ENCODE measurements at regions not wholly inside any gene's neighbourhood (a gene's known extent, or its start where the extent isn't known, plus 50 kb on each side); places are given as distances from the start of the nearest gene placed in this dataset.
A peak's percentile ranks its signal among the peaks of the same experiment; 100 is the strongest.
"Not testable (repeated sequence)": the region's sequence is repeated elsewhere in the genome, so short reads cannot be mapped to it uniquely, and the experiment has no call there.

- Histone ChIP-seq H3K27me3 (ENCODE audit: control insufficient read depth, insufficient read depth, low read length) (no peaks in the 10 kb centered on the region), H3K36me3 (ENCODE audit: control insufficient read depth, insufficient read depth, low read length) (no peaks in the 10 kb centered on the region), H3K4me3 (ENCODE audit: low read depth, low read length) (no peak overlapping the region)
- no peak for DNase-seq (ENCODE audit: low read depth)
- TF ChIP-seq, protein P1, sequence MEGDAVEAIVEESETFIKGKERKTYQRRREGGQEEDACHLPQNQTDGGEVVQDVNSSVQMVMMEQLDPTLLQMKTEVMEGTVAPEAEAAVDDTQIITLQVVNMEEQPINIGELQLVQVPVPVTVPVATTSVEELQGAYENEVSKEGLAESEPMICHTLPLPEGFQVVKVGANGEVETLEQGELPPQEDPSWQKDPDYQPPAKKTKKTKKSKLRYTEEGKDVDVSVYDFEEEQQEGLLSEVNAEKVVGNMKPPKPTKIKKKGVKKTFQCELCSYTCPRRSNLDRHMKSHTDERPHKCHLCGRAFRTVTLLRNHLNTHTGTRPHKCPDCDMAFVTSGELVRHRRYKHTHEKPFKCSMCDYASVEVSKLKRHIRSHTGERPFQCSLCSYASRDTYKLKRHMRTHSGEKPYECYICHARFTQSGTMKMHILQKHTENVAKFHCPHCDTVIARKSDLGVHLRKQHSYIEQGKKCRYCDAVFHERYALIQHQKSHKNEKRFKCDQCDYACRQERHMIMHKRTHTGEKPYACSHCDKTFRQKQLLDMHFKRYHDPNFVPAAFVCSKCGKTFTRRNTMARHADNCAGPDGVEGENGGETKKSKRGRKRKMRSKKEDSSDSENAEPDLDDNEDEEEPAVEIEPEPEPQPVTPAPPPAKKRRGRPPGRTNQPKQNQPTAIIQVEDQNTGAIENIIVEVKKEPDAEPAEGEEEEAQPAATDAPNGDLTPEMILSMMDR (IDR thresholded peaks at IDR 0.05; ENCODE audit: insufficient read depth, low read length, poor library complexity, severe bottlenecking), result no peak
Observed at GRCh38 chrX:39431893-39432292, 630.6 kb downstream of the MID1IP1 start.

- H3K27me3 ChIP-seq (ENCODE audit: control insufficient read depth, insufficient read depth, low read length); H3K36me3 ChIP-seq (ENCODE audit: control insufficient read depth, insufficient read depth, low read length); DNase-seq (ENCODE audit: low read depth); H3K4me3 ChIP-seq (ENCODE audit: low read depth, low read length): not testable (repeated sequence)
Observed at GRCh38 chrX:39434671-39435070, 633.4 kb downstream of the MID1IP1 start.

DNA sequence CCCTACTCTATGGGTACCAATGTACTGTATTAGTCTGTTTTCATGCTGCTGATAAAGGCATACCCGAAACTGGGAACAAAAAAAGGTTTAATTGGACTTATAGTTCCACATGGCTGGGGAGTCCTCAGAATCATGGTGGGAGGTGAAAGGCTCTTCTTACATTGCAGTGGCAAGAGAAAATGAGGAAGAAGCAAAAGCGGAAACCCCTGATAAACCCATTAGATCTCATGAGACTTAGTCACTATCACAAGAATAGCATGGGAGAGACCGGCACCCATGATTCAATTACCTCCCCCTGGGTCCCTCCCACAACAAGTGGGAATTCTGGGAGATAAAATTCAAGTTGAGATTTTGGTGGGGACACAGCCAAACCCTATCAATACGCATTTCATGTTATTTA lies 635.3 kb downstream of the MID1IP1 start:
- H3K36me3 ChIP-seq (ENCODE audit: control insufficient read depth, insufficient read depth, low read length); H3K4me3 ChIP-seq (ENCODE audit: low read depth, low read length); DNase-seq (ENCODE audit: low read depth); H3K27me3 ChIP-seq (ENCODE audit: control insufficient read depth, insufficient read depth, low read length): not testable (repeated sequence)

DNA sequence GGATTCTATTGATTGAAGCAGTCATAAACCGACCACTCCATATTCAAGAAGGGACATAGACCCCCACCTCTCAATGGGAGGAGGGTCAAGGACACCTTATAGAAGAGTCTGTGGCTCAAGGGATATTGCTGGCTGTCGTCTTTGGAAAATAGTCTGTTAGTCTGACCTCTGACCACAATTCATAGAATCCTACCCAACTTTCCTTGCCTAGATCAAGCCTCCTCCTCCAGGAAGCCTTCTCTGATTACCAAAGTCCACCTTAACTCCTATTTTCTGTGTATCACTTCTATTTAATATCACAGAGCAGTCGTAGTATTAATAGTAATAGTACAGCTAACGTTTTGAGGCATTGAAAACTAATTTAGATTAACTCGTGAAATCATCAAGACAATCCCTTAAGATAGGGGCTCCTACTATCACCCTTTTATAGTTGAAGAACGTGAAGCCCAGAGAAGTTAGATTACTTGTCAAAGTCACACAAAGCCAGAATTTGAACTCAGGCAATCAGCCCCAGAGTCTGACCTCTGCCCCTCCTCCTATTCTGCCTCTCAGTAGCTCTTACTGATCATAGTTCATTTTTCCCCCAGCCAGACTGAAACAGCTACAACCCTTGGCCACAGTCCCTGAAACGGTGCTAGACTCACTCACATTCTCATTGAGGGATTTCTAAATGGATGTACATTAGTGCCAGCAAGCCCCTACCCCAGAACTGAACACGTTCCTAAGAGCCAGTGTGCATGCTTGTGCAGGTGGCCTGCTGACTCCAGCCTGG lies 636.6 kb downstream of the MID1IP1 start:
- H3K36me3 ChIP-seq (ENCODE audit: control insufficient read depth, insufficient read depth, low read length), result no peaks in the 10 kb centered on the region
- TF ChIP-seq, protein P1 (IDR thresholded peaks at IDR 0.05; ENCODE audit: insufficient read depth, low read length, poor library complexity, severe bottlenecking), result no peak
- H3K4me3 ChIP-seq (ENCODE audit: low read depth, low read length), result no peak overlapping the region
- no peaks in the 10 kb centered on the region for H3K27me3 ChIP-seq (ENCODE audit: control insufficient read depth, insufficient read depth, low read length)
- no peak for DNase-seq (ENCODE audit: low read depth)

GRCh38 chrX:39438603-39439602 lies 637.6 kb downstream of the MID1IP1 start:
- H3K27me3 ChIP-seq (ENCODE audit: control insufficient read depth, insufficient read depth, low read length), result no peaks in the 10 kb centered on the region
- TF ChIP-seq, protein P1 (IDR thresholded peaks at IDR 0.05; ENCODE audit: insufficient read depth, low read length, poor library complexity, severe bottlenecking), result peak; percentile 22
- no peak overlapping the region for H3K4me3 ChIP-seq (ENCODE audit: low read depth, low read length)
- H3K36me3 ChIP-seq (ENCODE audit: control insufficient read depth, insufficient read depth, low read length), result no peaks in the 10 kb centered on the region
- DNase-seq (ENCODE audit: low read depth), result no peak

GRCh38 chrX:39439906-39440798 lies 638.9 kb downstream of the MID1IP1 start:
- TF ChIP-seq, protein P1 (IDR thresholded peaks at IDR 0.05; ENCODE audit: insufficient read depth, low read length, poor library complexity, severe bottlenecking), result no peak
- H3K36me3 ChIP-seq (ENCODE audit: control insufficient read depth, insufficient read depth, low read length), result no peaks in the 10 kb centered on the region
- DNase-seq (ENCODE audit: low read depth), result no peak
- no peak overlapping the region for H3K4me3 ChIP-seq (ENCODE audit: low read depth, low read length)
- no peaks in the 10 kb centered on the region for H3K27me3 ChIP-seq (ENCODE audit: control insufficient read depth, insufficient read depth, low read length)
